Upper lobe of left lung (tissue), 6 donors: ENCODE measurements at regions not wholly inside any gene's neighbourhood (a gene's known extent, or its start where the extent isn't known, plus 50 kb on each side); places are given as distances from the start of the nearest gene placed in this dataset.

Experiments
- ATAC-seq, 2 donors: fragments of 200-7000 bp; cut with Tn5 transposase; one replicate each; pipeline ENCODE4 v1.9.1; 2022; ENCODE audit warnings: mild to moderate bottlenecking in 2 of 2, moderate library complexity in 2 of 2; ENCODE audit not compliant: low FRiP score in 2 of 2
- DNase-seq, 2 donors: peaks; one replicate each; pipeline ENCODE4 v3.0.0-alpha.2; 2019 to 2020
- H3K27ac ChIP-seq, 4 donors: fragments of 200-600 bp; sonication (generic); one replicate each; pipeline ENCODE4 v1.5.1; 2016 to 2019
- H3K27me3 ChIP-seq, 4 donors: fragments of 200-600 bp; sonication (generic); one replicate each; pipeline ENCODE4 v1.5.1; 2017 to 2019
- H3K36me3 ChIP-seq, 4 donors: fragments of 200-600 bp; sonication (generic); one replicate each; pipeline ENCODE4 v1.5.1; 2016 to 2019
- H3K4me1 ChIP-seq, 4 donors: fragments of 200-600 bp; sonication (generic); one replicate each; pipeline ENCODE4 v1.5.1; 2018 to 2019
- H3K4me3 ChIP-seq, 4 donors: fragments of 200-600 bp; sonication (generic); one replicate each; pipeline ENCODE4 v1.5.1; 2017 to 2019; ENCODE audit warnings: mild to moderate bottlenecking in 2 of 4, moderate library complexity in 1 of 4
- H3K9me3 ChIP-seq, 4 donors: fragments of 200-600 bp; sonication (generic); one replicate each; pipeline ENCODE4 v1.5.1; 2018 to 2019
- EP300 ChIP-seq, 4 donors: sonication (generic); formaldehyde crosslinking; IDR thresholded peaks; one replicate each; pipeline ENCODE4 v1.5.1; 2017; ENCODE audit warnings: antibody characterized with exemption in 4 of 4, control low read depth in 2 of 4
- POLR2A ChIP-seq, 4 donors: fragments of 450-650 bp; IDR thresholded peaks; one replicate each; pipeline ENCODE4 v1.5.1; 2016 to 2017; ENCODE audit warnings: antibody characterized with exemption in 4 of 4, mild to moderate bottlenecking in 2 of 4
- POLR2AphosphoS5 ChIP-seq, 2 donors: sonication (generic); formaldehyde crosslinking; IDR thresholded peaks; one replicate each; pipeline ENCODE4 v1.5.1; 2017; ENCODE audit warnings: antibody characterized with exemption in 2 of 2
- whole genome bisulfite sequencing, 2 donors: methylation state at CpG; one replicate each; pipeline ENCODE4 v1.1.5; 2017 to 2018; 5-methylcytosine and 5-hydroxymethylcytosine counted together
- TF ChIP-seq, protein P1 (sequence below), 6 experiments: fragments of 450-650 bp in 4 of 6; fragments of 200-600 bp in 2 of 6; sonication (generic) in 2 of 6; IDR thresholded peaks; one replicate each; pipeline ENCODE4 v1.5.1; 2016 to 2019; ENCODE audit warnings: antibody characterized with exemption in 6 of 6
- donor health status: DM: no; HTN: no; CAD: no; lungs with moderate emphysema.
- donor health status: DM: no; HTN: yes; CAD: no; lungs with severe emphysema.

DNA sequence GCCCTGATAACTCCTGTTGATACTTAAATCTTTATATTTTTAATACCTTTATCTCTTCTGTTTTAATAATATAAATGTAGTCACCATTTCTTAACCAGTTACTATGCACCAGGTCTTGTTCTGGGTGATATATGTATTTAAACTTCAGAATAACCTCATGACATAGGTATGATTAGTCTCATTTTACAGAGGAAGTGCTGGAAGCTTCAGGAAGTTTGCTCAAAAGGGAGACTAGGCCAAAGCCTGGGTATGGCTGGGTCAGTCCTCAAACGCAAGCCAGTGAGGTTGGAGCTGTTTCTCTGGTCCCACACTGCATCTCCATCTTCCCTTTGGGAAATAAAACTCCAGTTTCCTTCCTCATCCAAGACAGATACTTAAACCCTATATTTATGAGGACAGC is 204.7 kb upstream of the TANK start:
- Histone ChIP-seq H3K27ac (peak overlapping the region; percentile 29 to 80 (median 52)), H3K4me3 (no peak overlapping the region), H3K4me1 (peaks cover 4 to 22% (median 16%) of the 10 kb centered on the region in 4 donors), H3K9me3 (no peaks in the 10 kb centered on the region), H3K27me3 (no peaks in the 10 kb centered on the region), H3K36me3 (no peaks in the 10 kb centered on the region)
- WGBS, 2 donors = 56 to 64% methylated on average over 1 of the region's 1 CpG
- TF ChIP-seq POLR2A (IDR thresholded peaks at IDR 0.05) (no peak), EP300 (IDR thresholded peaks at IDR 0.05) (no peak), POLR2AphosphoS5 (IDR thresholded peaks at IDR 0.05) (no peak)
- TF ChIP-seq, protein P1, sequence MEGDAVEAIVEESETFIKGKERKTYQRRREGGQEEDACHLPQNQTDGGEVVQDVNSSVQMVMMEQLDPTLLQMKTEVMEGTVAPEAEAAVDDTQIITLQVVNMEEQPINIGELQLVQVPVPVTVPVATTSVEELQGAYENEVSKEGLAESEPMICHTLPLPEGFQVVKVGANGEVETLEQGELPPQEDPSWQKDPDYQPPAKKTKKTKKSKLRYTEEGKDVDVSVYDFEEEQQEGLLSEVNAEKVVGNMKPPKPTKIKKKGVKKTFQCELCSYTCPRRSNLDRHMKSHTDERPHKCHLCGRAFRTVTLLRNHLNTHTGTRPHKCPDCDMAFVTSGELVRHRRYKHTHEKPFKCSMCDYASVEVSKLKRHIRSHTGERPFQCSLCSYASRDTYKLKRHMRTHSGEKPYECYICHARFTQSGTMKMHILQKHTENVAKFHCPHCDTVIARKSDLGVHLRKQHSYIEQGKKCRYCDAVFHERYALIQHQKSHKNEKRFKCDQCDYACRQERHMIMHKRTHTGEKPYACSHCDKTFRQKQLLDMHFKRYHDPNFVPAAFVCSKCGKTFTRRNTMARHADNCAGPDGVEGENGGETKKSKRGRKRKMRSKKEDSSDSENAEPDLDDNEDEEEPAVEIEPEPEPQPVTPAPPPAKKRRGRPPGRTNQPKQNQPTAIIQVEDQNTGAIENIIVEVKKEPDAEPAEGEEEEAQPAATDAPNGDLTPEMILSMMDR (IDR thresholded peaks at IDR 0.05) = no peak
- ATAC-seq = no peak
- no peak for DNase-seq

DNA sequence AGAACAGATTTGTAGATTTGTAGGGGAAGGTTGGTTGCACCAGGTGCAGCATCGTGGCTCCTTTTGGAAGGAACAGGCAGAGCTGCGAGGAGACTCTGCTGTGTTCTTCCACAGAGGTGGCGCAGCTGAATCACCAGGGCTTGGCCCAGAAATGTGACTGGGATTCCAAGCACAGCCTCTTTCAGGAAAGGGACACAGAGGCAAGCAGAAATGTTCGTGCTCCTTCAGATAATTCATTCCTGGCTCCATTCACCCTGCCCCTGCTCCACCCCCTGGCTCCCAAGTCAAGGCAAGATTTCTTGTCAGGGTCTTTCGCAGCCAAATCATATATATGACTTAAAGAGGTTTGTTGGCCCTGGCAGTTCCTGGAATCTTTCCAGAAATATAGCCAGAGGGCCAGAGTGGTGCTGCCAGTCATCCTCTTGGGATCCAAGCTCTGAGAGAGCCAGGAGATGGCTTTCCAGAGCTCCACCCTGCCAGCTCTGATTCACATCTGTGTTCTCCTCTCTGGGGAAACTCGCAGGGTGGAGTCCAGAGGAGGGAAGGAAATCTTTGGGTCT is 203.9 kb upstream of the TANK start:
- no peaks in the 10 kb centered on the region for H3K9me3 ChIP-seq
- 65 to 80% methylated on average over 6 of the region's 6 CpGs for WGBS, 2 donors
- peak in 1 of 2 donors; percentile 30 for DNase-seq
- peak overlapping the region; percentile 43 to 80 (median 58) for H3K27ac ChIP-seq
- H3K4me3 ChIP-seq = no peak overlapping the region
- ATAC-seq = peak in 1 of 2 donors; percentile 77
- H3K27me3 ChIP-seq = no peaks in the 10 kb centered on the region
- TF ChIP-seq EP300 (IDR thresholded peaks at IDR 0.05) (no peak), POLR2AphosphoS5 (IDR thresholded peaks at IDR 0.05) (no peak), POLR2A (IDR thresholded peaks at IDR 0.05) (no peak)
- TF ChIP-seq, protein P1 (IDR thresholded peaks at IDR 0.05) = no peak
- H3K36me3 ChIP-seq = no peaks in the 10 kb centered on the region
- peaks cover 4 to 22% (median 16%) of the 10 kb centered on the region in 4 donors for H3K4me1 ChIP-seq

DNA sequence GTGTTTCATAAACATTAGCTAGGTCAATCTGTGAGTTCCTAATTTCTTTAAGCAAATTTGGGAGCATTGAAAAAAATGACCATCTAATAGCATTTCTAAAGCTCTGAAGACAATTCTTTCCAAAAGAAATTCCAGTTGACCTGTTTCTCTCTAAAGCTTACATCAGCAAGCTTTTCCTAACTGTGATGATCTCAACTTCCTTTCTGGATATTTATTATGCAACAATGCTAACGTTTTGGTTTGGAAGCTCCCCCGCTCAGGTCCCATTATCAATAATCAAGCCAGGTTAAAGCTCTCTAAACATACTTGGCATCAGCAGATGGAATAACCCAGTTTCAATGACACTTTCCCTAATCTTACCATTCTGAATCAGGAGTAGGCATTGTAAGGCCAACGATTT is 196.3 kb upstream of the TANK start:
- DNase-seq = no peak
- no peak for ATAC-seq
- H3K4me3 ChIP-seq = no peak overlapping the region
- H3K4me1 ChIP-seq = peaks cover 0 to 7% (median 0%) of the 10 kb centered on the region in 4 donors
- WGBS, 2 donors = 57 to 61% methylated on average over 3 of the region's 3 CpGs
- no peaks in the 10 kb centered on the region for H3K27me3 ChIP-seq
- no peak overlapping the region for H3K27ac ChIP-seq
- no peaks in the 10 kb centered on the region for H3K9me3 ChIP-seq
- no peaks in the 10 kb centered on the region for H3K36me3 ChIP-seq
- TF ChIP-seq POLR2AphosphoS5 (IDR thresholded peaks at IDR 0.05) (no peak), EP300 (IDR thresholded peaks at IDR 0.05) (no peak), POLR2A (IDR thresholded peaks at IDR 0.05) (no peak)
- TF ChIP-seq, protein P1 (IDR thresholded peaks at IDR 0.05) = no peak

DNA sequence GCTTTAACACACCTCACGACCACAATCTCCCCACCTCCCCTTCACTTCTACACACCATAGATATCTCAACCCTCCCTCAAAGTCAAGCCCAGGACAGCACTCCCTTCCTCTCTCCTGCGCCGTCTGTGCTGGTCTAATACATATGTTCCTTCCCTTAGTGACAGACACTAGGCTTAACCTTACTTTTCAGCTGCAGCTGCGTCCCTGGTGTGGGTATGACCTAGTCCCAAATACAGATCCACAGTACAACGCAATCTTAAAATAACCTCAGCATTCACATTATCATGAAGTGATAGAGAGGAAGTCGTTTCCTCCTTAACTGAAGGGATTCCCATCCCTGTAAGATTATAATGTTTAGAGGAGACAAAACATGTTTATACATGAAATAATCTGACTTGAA is 192.7 kb upstream of the TANK start:
- WGBS, 2 donors = 47 to 49% methylated on average over 6 of the region's 6 CpGs
- H3K27ac ChIP-seq = peak overlapping the region in 3 of 4 donors; percentile 4 to 56 (median 37)
- no peaks in the 10 kb centered on the region for H3K9me3 ChIP-seq
- no peaks in the 10 kb centered on the region for H3K36me3 ChIP-seq
- DNase-seq = no peak
- peaks cover 0 to 7% (median 0%) of the 10 kb centered on the region in 4 donors for H3K4me1 ChIP-seq
- no peak overlapping the region for H3K4me3 ChIP-seq
- TF ChIP-seq POLR2AphosphoS5 (IDR thresholded peaks at IDR 0.05) (no peak), EP300 (IDR thresholded peaks at IDR 0.05) (no peak), POLR2A (IDR thresholded peaks at IDR 0.05) (no peak)
- TF ChIP-seq, protein P1 (IDR thresholded peaks at IDR 0.05) = no peak
- ATAC-seq = no peak
- H3K27me3 ChIP-seq = no peaks in the 10 kb centered on the region

DNA sequence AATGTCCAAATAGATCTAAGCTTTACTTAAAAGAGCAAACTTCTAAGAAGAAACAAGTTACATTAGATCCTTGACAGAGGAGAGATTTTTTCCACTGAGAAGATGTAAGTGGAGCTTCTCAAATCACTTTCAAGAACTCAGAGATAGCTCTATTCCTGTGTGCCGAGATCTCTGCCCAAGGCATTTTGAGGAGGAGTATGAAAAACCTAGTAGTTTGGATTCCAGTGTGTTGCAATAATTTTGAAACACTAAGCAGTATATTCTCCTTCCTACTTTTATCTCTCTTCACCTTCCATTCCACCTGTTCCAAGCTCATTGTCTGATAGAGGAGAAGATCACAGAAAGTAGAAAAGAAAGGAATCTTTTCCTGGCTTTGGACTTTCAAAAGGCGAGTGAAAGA is 192.0 kb upstream of the TANK start:
- WGBS, 2 donors = 47% methylated on average over 2 of the region's 2 CpGs

More for the DNA sequence above, 192.0 kb upstream of the TANK start:
- peak overlapping the region in 1 of 4 donors; percentile 37 for H3K27ac ChIP-seq
- H3K9me3 ChIP-seq = no peaks in the 10 kb centered on the region
- no peak for ATAC-seq
- H3K4me1 ChIP-seq = peaks cover 0 to 7% (median 0%) of the 10 kb centered on the region in 4 donors
- H3K36me3 ChIP-seq = no peaks in the 10 kb centered on the region
- no peaks in the 10 kb centered on the region for H3K27me3 ChIP-seq
- DNase-seq = no peak
- no peak overlapping the region for H3K4me3 ChIP-seq
- TF ChIP-seq POLR2A (IDR thresholded peaks at IDR 0.05) (no peak), EP300 (IDR thresholded peaks at IDR 0.05) (no peak), POLR2AphosphoS5 (IDR thresholded peaks at IDR 0.05) (no peak)
- TF ChIP-seq, protein P1 (IDR thresholded peaks at IDR 0.05) = no peak
